ENCODE measurements at regions not wholly inside any gene's neighbourhood (a gene's known extent, or its start where the extent isn't known, plus 50 kb on each side); places are given as distances from the start of the nearest gene placed in this dataset.

- no peak for TF ChIP-seq EZH2 (IDR thresholded peaks at IDR 0.05; ENCODE audit: borderline replicate concordance, insufficient read depth, low read length, poor library complexity, severe bottlenecking)
- TF ChIP-seq CTCF (IDR thresholded peaks at IDR 0.05; ENCODE audit: poor library complexity, severe bottlenecking), result no peak
- no peak for TF ChIP-seq SMC3 (conservative IDR thresholded peaks at IDR 0.05; ENCODE audit: poor library complexity)
- TF ChIP-seq TAF1 (IDR thresholded peaks at IDR 0.05; ENCODE audit: low read depth), result no peak
These were observed 354.2 kb downstream of the CDH10 start for GRCh38 chr5:24290536-24290935.
